Renal pelvis (tissue), 1 donor: ENCODE measurements at regions not wholly inside any gene's neighbourhood (a gene's known extent, or its start where the extent isn't known, plus 50 kb on each side); places are given as distances from the start of the nearest gene placed in this dataset.
"Not testable (repeated sequence)": the region's sequence is repeated elsewhere in the genome, so short reads cannot be mapped to it uniquely, and the experiment has no call there.

Experiments used
- DNase-seq: peaks from one replicate; pipeline ENCODE4 v3.0.0-alpha.2; 2013

- no peak for DNase-seq
Observed at GRCh38 chr12:85425349-85425612, 145.3 kb downstream of the ALX1 start.

- DNase-seq = no peak
Observed at GRCh38 chr12:85425926-85426325, 145.9 kb downstream of the ALX1 start.

GRCh38 chr12:85433148-85433547 lies 153.1 kb downstream of the ALX1 start:
- not testable (repeated sequence) for DNase-seq

GRCh38 chr12:85440271-85440670 lies 160.3 kb downstream of the ALX1 start:
- DNase-seq = no peak

- DNase-seq = no peak
Observed at GRCh38 chr12:85441025-85441424, 161.0 kb downstream of the ALX1 start.

- no peak for DNase-seq
Observed at GRCh38 chr12:85441741-85442140, 161.7 kb downstream of the ALX1 start.

GRCh38 chr12:85445060-85445938 lies 165.3 kb downstream of the ALX1 start:
- no peak for DNase-seq

- DNase-seq = no peak
Observed at GRCh38 chr12:85448031-85448430, 168.0 kb downstream of the ALX1 start.

GRCh38 chr12:85448548-85449139 lies 168.6 kb downstream of the ALX1 start:
- no peak for DNase-seq

- DNase-seq = no peak
Observed at GRCh38 chr12:85457016-85457415, 177.0 kb downstream of the ALX1 start.

GRCh38 chr12:85461127-85461526 lies 181.1 kb downstream of the ALX1 start:
- no peak for DNase-seq

- DNase-seq = no peak
Observed at GRCh38 chr12:85462888-85463287, 182.9 kb downstream of the ALX1 start.

GRCh38 chr12:85466890-85467289 lies 186.9 kb downstream of the ALX1 start:
- DNase-seq = no peak

GRCh38 chr12:85468356-85469157 lies 188.5 kb downstream of the ALX1 start:
- peak; percentile 65 for DNase-seq

- DNase-seq = not testable (repeated sequence)
Observed at GRCh38 chr12:85469158-85470086, 189.4 kb downstream of the ALX1 start.

GRCh38 chr12:85475277-85475676 lies 195.3 kb downstream of the ALX1 start:
- DNase-seq = not testable (repeated sequence)

- DNase-seq = no peak
Observed at GRCh38 chr12:85476756-85477155, 196.7 kb downstream of the ALX1 start.

- no peak for DNase-seq
Observed at GRCh38 chr12:85484387-85484786, 204.4 kb downstream of the ALX1 start.

GRCh38 chr12:85489194-85489593 lies 209.2 kb downstream of the ALX1 start:
- no peak for DNase-seq

GRCh38 chr12:85504164-85504563 lies 224.1 kb downstream of the ALX1 start:
- DNase-seq = no peak

- DNase-seq = no peak
Observed at GRCh38 chr12:85504624-85505023, 224.6 kb downstream of the ALX1 start.

GRCh38 chr12:85507456-85507855 lies 227.4 kb downstream of the ALX1 start:
- DNase-seq = no peak
